ENCODE measurements at regions not wholly inside any gene's neighbourhood (a gene's known extent, or its start where the extent isn't known, plus 50 kb on each side); places are given as distances from the start of the nearest gene placed in this dataset.

GRCh38 chr5:154107010-154107409, 68.2 kb downstream of the MFAP3 start:
- Mint-ChIP-seq H3K4me3 (no peak overlapping the region), H3K9me3 (no peaks in the 10 kb centered on the region), H3K27me3 (no peaks in the 10 kb centered on the region), H3K27ac (no peak overlapping the region), H3K4me1 (peaks cover 16% of the 10 kb centered on the region)
- no peak for DNase-seq
- ATAC-seq: no peak

GRCh38 chr5:154107756-154108155, 69.0 kb downstream of the MFAP3 start:
- no peak overlapping the region for H3K4me3 Mint-ChIP-seq
- H3K4me1 Mint-ChIP-seq: peaks cover 23% of the 10 kb centered on the region
- no peak overlapping the region for H3K27ac Mint-ChIP-seq
- H3K9me3 Mint-ChIP-seq: no peaks in the 10 kb centered on the region
- no peak for DNase-seq
- H3K27me3 Mint-ChIP-seq: no peaks in the 10 kb centered on the region
- ATAC-seq: no peak

GRCh38 chr5:154109416-154110106, 70.8 kb downstream of the MFAP3 start:
- peaks cover 24% of the 10 kb centered on the region for H3K4me1 Mint-ChIP-seq
- DNase-seq: no peak
- peak overlapping the region in 1 of 2 donors; percentile 9 for H3K4me3 Mint-ChIP-seq
- H3K27me3 Mint-ChIP-seq: no peaks in the 10 kb centered on the region
- peak overlapping the region in 1 of 2 donors; percentile 66 for H3K27ac Mint-ChIP-seq
- no peak for ATAC-seq
- H3K9me3 Mint-ChIP-seq: no peaks in the 10 kb centered on the region

- Mint-ChIP-seq H3K4me3 (no peak overlapping the region), H3K27ac (peak overlapping the region in 1 of 2 donors; percentile 42), H3K27me3 (no peaks in the 10 kb centered on the region), H3K4me1 (peaks cover 24% of the 10 kb centered on the region), H3K9me3 (no peaks in the 10 kb centered on the region)
- no peak for DNase-seq
- no peak for ATAC-seq
Observed at GRCh38 chr5:154110107-154110453, 71.3 kb downstream of the MFAP3 start.

GRCh38 chr5:154110716-154111115, 71.9 kb downstream of the MFAP3 start:
- no peak overlapping the region for H3K27ac Mint-ChIP-seq
- no peaks in the 10 kb centered on the region for H3K9me3 Mint-ChIP-seq
- DNase-seq (no peak), ATAC-seq (no peak)
- no peaks in the 10 kb centered on the region for H3K27me3 Mint-ChIP-seq
- no peak overlapping the region for H3K4me3 Mint-ChIP-seq
- H3K4me1 Mint-ChIP-seq: peaks cover 24% of the 10 kb centered on the region

- no peak for ATAC-seq
- Mint-ChIP-seq H3K27me3 (no peaks in the 10 kb centered on the region), H3K4me1 (peaks cover 24% of the 10 kb centered on the region), H3K4me3 (no peak overlapping the region), H3K9me3 (no peaks in the 10 kb centered on the region), H3K27ac (no peak overlapping the region)
- no peak for DNase-seq
Observed at GRCh38 chr5:154111214-154111613, 72.4 kb downstream of the MFAP3 start.

GRCh38 chr5:154112255-154112654, 73.5 kb downstream of the MFAP3 start:
- ATAC-seq (peak; percentile 43), DNase-seq (no peak)
- Mint-ChIP-seq H3K9me3 (no peaks in the 10 kb centered on the region), H3K27ac (peak overlapping the region in 1 of 2 donors; percentile 85), H3K4me1 (peaks cover 24% of the 10 kb centered on the region), H3K4me3 (no peak overlapping the region), H3K27me3 (no peaks in the 10 kb centered on the region)

- ATAC-seq: no peak
- H3K27ac Mint-ChIP-seq: no peak overlapping the region
- H3K9me3 Mint-ChIP-seq: no peaks in the 10 kb centered on the region
- no peak for DNase-seq
- H3K4me3 Mint-ChIP-seq: no peak overlapping the region
- peaks cover 15% of the 10 kb centered on the region for H3K4me1 Mint-ChIP-seq
- no peaks in the 10 kb centered on the region for H3K27me3 Mint-ChIP-seq
Observed at GRCh38 chr5:154115291-154115690, 75.2 kb upstream of the GALNT10 start.

GRCh38 chr5:154117050-154117449, 73.5 kb upstream of the GALNT10 start:
- Mint-ChIP-seq H3K27ac (no peak overlapping the region), H3K9me3 (no peaks in the 10 kb centered on the region), H3K4me1 (peaks cover 8% of the 10 kb centered on the region), H3K4me3 (no peak overlapping the region), H3K27me3 (no peaks in the 10 kb centered on the region)
- no peak for ATAC-seq
- no peak for DNase-seq

GRCh38 chr5:154117930-154118329, 72.6 kb upstream of the GALNT10 start:
- Mint-ChIP-seq H3K27me3 (no peaks in the 10 kb centered on the region), H3K27ac (no peak overlapping the region), H3K4me3 (no peak overlapping the region), H3K4me1 (no peaks in the 10 kb centered on the region), H3K9me3 (no peaks in the 10 kb centered on the region)
- DNase-seq (no peak), ATAC-seq (no peak)

- Mint-ChIP-seq H3K4me1 (no peaks in the 10 kb centered on the region), H3K27ac (peak overlapping the region in 1 of 2 donors; percentile 21), H3K9me3 (no peaks in the 10 kb centered on the region), H3K27me3 (no peaks in the 10 kb centered on the region), H3K4me3 (no peak overlapping the region)
- ATAC-seq (no peak), DNase-seq (no peak)
Observed at GRCh38 chr5:154118385-154118784, 72.1 kb upstream of the GALNT10 start.

- Mint-ChIP-seq H3K27me3 (no peaks in the 10 kb centered on the region), H3K4me1 (no peaks in the 10 kb centered on the region), H3K27ac (no peak overlapping the region), H3K9me3 (no peaks in the 10 kb centered on the region), H3K4me3 (no peak overlapping the region)
- no peak for DNase-seq
- no peak for ATAC-seq
Observed at GRCh38 chr5:154118893-154119336, 71.6 kb upstream of the GALNT10 start.

GRCh38 chr5:154129013-154129412, 61.5 kb upstream of the GALNT10 start:
- Mint-ChIP-seq H3K4me3 (no peak overlapping the region), H3K27ac (no peak overlapping the region), H3K27me3 (peaks cover 28% of the 10 kb centered on the region), H3K4me1 (peaks cover 8% of the 10 kb centered on the region), H3K9me3 (peaks cover 0 to 22% of the 10 kb centered on the region in 2 donors)
- DNase-seq (no peak), ATAC-seq (no peak)

- H3K9me3 Mint-ChIP-seq: peaks cover 0 to 13% of the 10 kb centered on the region in 2 donors
- DNase-seq (no peak), ATAC-seq (no peak)
- no peak overlapping the region for H3K4me3 Mint-ChIP-seq
- peaks cover 22% of the 10 kb centered on the region for H3K27me3 Mint-ChIP-seq
- no peak overlapping the region for H3K27ac Mint-ChIP-seq
- peaks cover 8% of the 10 kb centered on the region for H3K4me1 Mint-ChIP-seq
Observed at GRCh38 chr5:154129921-154130320, 60.6 kb upstream of the GALNT10 start.

GRCh38 chr5:154131817-154132216, 58.7 kb upstream of the GALNT10 start:
- Mint-ChIP-seq H3K27me3 (peaks cover 10% of the 10 kb centered on the region), H3K9me3 (peaks cover 0 to 3% of the 10 kb centered on the region in 2 donors), H3K4me3 (no peak overlapping the region), H3K4me1 (peaks cover 8% of the 10 kb centered on the region), H3K27ac (no peak overlapping the region)
- ATAC-seq: no peak
- no peak for DNase-seq

GRCh38 chr5:154132718-154133307, 57.7 kb upstream of the GALNT10 start:
- DNase-seq (no peak), ATAC-seq (no peak)
- Mint-ChIP-seq H3K27me3 (peaks cover under 1% of the 10 kb centered on the region), H3K27ac (peak overlapping the region in 1 of 2 donors; percentile 68), H3K9me3 (no peaks in the 10 kb centered on the region), H3K4me1 (peaks cover 8% of the 10 kb centered on the region), H3K4me3 (no peak overlapping the region)

- no peaks in the 10 kb centered on the region for H3K27me3 Mint-ChIP-seq
- no peak overlapping the region for H3K4me3 Mint-ChIP-seq
- DNase-seq (no peak), ATAC-seq (no peak)
- H3K27ac Mint-ChIP-seq: no peak overlapping the region
- no peaks in the 10 kb centered on the region for H3K9me3 Mint-ChIP-seq
- peaks cover 8% of the 10 kb centered on the region for H3K4me1 Mint-ChIP-seq
Observed at GRCh38 chr5:154133591-154133990, 56.9 kb upstream of the GALNT10 start.

All from stimulated activated naive CD8-positive, alpha-beta T cell treated with anti-CD3 and anti-CD28 coated beads, Interleukin-15, amount 100 ng/mL, for 72 hours (primary cell).